GM21381 (cell line): ENCODE measurements at regions not wholly inside any gene's neighbourhood (a gene's known extent, or its start where the extent isn't known, plus 50 kb on each side); places are given as distances from the start of the nearest gene placed in this dataset.

ENCODE experiments used
- ATAC-seq: cut with Tn5 transposase; IDR thresholded peaks from one replicate; pipeline ENCODE4 v1.9.1; 2021; ENCODE audit warnings: mild to moderate bottlenecking, moderate library complexity; ENCODE audit not compliant: unreplicated experiment

DNA sequence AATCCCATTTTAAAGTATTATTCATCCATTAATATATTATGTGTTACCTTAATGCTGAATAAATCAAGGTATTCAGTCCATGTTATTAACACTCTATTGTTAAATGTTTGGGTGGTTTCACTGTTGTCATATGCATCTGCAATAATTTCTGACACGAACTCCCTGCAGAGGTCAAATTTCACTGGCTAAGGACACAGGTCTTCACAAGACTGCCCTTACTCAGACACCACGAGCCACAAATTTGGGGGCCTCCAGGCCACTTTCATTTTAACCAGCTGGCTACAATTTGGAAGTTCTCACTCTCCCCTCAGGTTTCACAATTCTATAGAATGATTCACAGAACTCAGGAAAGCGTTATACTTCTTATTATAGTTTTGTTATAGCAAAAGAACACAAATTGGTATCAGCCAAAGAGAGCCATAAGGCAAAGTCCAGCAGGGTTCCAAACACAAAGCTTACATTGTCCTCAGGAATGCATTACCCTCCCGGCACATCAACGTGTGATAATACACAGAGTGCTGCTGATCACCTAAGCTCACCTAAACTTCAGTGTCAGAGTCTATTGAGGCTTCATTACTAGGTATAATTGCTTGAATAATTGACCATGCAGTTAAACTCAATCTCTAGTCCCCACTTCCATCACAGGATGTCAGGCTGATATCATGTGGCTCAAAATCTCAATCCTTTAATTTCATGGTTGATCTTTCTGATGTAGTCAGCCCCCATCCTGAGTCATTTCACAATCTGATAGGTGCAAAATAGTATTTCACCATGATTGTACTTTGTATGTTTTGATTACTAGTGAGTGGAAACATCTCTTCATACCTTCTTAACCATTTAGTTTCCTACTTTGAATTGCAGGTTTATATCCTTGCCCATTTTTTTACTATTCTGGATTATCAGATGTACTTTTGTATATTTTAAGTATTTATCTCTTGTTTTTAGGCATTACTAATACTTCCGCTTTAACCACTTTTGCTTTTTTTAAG, 441.4 kb upstream of the AGTR1 start:
- no peak for ATAC-seq

DNA sequence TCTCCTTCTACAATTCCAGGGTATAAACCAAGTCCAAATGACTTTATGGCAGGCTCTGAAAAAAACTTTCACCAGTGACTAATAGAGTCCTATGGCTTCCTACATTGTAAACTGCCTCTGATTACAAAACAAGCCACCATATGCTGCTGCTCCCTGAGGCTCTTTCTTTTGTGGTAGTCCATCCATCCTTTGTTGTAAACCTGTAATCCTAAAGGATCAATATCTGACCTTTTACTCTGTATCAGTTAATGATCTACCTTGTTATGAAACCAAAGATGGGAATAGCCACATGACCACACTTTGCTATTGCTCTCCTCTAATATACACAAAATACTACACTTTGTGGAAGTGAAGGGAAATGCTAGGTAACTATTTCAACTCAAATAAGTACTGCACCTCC, 434.7 kb upstream of the AGTR1 start:
- no peak for ATAC-seq

DNA sequence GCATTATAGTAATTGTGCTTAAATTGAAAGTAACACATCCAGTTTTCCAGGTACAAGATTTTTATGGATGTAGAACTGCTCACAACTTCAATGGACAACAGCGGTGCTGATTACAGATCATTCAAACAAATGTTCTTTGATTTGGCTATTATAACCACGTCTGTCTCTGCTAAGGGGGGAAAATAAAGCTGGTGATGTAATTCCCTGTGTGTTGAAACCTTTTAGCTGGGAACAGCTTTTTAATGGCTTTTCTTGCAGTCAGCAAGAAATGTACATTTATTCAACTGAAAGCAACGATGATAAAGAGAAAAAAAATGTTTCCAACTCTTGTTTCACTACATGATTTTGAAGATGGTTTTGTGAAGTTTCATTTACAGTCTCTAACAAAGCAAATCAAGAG, 431.9 kb upstream of the AGTR1 start:
- ATAC-seq, result no peak

DNA sequence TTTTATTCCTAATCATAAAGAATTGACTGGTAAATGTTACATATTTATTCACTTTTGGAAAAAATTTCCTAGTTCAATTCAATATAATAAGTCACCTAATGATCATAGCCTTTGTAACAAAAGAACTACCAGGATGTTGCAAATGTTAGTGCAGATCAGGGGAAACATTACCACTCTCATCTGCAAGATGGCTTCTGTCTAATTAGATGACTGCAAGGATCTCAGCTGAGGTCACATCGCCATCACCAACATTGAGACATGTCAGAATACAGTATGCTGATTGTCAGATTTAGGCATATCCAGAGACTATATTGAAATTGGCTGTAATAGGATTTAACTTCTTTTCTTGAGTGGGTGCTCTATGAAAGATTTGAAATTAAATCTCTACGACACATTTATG, 431.4 kb upstream of the AGTR1 start:
- ATAC-seq, result no peak

DNA sequence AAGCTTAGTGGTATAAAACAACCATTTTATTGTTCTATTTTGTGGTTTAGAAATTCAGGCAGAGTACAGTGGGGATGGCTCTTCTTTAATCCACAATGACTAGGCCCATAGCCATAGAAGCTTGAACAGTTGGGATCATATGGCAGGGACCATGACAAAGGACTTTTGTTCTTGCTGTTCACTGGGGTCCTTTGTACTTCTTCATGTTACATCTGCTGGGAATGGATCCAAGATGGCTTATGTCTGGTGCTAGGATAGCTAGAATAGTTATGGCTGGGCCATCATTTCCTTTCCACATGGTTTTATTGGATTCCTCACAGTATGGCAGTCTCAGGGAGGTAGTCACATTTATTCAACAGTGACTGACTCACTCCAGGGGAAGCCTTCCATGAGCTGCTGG, 427.9 kb upstream of the AGTR1 start:
- ATAC-seq, result no peak

DNA sequence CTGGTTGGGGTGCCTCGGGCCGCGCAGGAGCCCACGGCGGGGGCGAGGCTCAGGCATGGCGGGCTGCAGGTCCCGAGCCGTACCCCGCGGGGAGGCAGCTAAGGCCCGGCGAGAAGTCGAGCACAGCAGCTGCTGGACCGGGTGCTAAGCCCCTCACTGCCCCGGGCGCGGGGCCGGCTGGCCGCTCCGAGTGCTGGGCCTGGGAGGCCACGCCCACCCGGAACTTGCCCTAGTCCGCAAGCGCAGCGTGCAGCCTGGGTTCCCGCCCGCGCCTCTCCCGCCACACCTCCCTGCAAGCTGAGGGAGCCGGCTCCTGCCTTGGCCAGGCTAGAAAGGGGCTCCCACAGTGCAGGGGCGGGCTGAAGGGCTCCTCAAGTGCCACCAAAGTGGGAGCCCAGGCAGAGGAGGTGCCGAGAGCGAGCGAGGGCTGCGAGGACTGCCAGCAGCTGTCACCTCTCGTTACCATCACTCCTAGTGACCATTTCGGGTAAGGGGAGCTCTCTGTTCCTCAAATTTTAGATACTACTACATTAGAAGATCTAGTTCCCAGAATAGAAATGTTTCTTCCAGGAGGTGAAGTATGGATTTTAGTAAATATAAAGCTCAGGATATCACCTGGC, 417.0 kb upstream of the AGTR1 start:
- ATAC-seq, result no peak

DNA sequence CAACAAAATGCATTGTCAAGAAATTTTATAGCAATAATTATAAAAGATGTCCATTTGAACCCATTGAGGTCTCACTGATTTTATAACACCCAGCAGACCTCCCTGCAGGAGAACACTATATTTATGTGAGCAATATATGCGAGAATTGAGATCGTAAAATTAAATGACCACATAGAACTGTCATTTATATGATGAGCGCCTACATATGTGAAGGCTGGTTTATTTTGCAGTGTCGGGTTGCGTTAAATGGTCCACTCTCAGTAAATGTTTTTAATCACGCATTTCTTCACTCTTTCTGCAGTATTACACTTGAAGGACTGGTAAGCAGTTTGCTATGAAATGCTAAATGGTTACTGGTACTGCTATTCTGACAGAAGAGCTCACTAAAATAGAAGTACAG, 408.5 kb upstream of the AGTR1 start:
- no peak for ATAC-seq

DNA sequence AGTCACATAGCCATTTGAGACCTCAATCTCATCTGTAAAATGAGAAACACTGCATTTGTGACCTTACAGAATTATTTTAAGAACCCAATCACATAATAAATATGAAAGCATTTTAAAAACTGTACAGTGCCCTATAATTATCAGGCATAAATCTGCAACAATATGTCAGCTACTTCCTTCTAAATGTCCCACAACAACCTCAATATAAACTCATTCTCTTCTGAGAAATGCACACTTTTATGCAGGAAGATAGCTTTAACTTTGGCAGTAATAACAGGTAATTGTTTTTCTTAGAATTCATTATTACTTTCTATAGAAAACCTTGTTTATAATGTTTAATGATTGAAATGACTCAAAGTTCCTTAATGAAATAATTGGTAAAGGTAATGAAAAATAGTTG, 400.7 kb upstream of the AGTR1 start:
- ATAC-seq, result no peak

DNA sequence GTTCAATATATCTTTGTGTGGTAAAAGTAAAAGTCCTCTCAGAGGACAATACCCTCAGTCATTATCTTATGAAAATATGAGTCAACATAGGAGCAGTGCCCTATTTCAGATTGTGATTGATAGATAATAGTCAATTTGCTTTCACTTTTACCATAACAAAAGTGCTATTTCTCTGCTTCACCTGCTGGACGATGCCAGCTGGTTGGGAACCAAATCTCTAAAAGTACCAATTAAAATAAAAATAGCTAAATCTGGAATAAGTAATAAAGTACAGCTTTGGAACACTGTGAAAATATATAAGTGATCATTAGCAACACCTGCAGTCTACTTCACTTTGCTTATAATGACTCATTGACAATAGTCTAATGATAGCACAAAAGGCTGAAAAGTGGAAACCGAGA, 390.3 kb upstream of the AGTR1 start:
- peak; percentile 69 for ATAC-seq

DNA sequence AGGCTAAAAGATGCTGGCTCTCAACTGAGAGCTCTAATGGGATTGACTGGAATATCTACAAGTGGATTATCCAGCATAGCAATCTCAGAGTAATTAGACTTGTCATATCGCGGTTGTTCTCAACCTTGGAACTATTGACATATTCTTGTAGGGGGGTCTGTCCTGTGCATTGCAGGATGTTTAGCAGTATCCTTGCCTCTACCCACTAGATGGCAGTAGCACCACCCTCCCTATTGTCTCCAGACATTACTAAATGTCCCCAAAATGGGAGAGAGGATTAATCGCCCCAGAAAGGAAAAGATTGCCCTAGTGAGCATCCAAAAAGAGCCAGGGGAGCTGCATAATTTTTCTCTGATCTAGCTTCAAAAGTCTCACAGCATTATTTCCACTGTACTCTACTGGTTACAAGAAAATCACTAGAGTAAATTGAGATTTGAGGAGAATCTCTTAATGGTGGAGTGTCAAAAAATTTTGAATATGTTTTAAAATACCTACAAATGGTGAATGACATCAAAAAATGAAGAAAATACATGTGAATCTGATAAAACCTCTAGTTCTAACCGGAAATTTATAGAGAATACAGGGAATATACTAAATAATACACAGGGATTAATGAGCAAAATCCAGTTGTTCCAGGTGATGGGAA, 388.2 kb upstream of the AGTR1 start:
- ATAC-seq, result peak; percentile 90

DNA sequence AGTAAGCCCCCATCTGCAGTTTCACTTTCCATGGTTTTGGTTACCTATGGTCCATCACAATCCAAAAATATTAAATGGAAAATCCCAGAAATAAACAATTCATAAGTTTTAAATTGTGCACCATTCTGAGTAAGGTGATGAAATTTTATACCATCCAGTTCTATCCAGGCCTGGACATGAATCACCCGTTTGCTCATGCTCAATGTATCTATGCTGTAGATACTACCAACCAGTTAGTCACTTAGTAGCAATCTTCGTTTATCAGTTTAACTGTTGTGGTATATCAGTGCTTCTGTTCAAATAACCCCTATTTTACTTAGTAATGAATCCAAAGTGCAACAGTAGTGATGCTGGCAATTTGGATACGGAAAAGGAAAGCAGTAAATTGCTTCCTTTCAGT, 381.9 kb upstream of the AGTR1 start:
- ATAC-seq, result no peak

DNA sequence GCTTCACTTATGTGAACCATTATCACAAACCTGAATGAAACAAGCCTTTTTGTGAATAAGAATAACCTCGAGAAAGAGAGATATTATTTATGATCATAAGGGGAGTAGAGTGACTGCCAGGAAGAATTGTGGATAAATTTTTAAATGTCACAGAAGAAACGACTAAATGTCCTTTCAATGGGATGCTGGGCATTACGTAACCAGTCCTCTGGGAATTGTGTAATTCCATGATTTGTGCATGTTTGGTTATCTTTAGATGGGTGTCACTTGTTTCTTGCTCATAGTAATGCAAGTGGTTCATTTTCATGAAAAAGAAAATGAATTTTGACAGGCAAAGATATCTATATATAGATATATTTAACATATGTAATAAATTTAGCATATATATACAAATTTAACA, 379.5 kb upstream of the AGTR1 start:
- no peak for ATAC-seq

DNA sequence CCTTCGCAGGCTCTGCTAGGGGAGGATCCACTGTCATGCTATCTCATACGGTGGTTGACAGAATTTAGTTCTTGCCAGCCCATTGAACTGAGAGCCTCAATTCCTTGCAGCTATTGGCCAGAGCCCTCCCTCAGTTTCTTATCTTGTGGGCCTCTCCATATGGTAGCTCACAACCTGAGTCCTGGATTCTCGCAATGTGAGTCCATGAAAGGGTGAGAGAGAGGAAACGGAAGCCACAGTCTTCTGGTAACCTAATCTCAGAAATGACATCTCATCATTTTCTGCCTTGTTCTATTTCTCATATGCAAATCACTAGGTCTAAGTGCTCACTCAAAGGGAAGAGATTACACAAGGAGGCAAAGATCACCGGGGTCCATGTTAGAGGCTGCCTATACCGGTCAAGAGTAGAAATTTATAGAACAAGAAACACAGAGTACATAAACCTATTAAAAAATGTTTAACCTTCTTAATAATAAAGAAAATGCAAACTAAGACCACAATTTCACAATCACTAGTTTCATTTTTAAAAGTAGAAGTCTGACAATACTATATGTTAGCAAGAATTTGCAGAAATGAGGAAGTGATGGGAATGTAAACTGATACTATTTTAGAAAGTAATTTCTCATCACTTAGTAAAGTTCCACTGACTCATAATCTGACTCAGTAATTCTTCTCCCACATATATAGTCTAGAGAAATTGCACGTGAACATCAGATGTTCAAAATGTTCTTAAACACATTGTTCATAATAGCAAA, 378.4 kb upstream of the AGTR1 start:
- peak; percentile 95 for ATAC-seq

DNA sequence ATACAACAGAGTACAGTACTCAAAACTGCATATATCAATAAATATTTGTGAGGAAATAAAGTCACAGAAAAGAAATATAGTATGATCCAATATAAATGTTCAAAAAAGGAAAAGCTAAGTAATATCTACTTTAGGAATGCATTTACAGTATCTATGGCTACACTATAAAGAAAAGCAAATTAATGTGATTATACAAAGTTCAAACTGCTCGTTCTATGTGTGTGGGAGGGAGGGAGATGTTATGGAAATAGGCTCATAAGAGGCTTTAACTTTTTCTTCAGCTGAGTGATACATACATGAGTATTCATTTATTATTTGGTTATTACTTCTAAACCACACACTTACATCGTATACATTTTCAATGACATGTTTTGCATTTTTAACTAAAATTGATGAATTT, 377.7 kb upstream of the AGTR1 start:
- ATAC-seq, result no peak

DNA sequence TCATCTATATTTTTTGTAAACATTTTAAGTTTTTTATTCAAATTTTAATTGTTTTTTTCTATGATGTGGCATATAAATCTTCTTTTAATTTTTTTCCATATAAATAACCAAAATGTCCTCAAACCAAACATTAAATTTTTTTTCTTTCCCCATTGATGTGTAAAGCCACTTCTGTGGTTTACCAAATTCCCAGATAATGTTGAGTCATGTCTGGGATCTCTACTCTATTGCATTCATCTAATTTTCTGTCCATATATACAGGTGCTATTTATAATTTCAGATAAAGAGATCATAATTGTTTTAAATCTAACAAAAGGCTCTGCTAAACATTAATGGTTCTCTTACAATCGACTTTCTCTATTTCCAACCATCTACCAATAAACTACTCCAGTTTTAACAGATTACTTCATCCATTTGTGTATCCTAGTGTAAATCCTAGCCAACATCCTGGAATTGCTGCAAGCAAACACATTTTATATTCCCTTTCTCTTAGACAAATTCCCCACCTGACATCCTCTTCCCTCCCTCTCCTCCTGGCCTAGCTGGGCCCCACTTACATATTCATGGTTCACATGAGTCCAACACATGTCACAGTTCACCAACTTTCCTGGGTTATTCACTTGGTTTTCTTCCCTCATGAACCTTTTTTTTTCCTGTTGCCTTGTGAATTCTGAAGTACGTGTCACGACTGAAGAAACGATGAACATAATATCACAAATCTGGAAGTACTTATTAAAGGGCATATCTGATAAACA, 368.0 kb upstream of the AGTR1 start:
- ATAC-seq, result no peak

DNA sequence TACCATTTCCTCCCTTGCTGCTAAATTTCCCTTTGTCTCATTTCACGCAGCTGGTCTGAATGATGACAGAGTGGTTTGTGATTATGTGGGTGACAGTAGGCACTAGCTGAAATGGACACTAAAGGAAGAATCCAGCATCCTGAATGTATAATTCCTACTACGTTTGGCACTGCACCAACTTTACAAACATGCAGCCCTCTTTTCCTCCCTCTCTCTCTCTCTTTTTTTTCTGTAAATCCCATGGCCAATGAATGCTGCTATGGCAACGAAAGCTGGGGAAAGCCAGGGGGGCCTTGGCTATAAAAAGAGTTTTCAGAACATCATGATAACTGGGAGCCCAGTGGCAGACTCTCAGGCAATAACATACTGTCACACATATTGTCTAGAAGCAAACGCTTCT, 367.2 kb upstream of the AGTR1 start:
- no peak for ATAC-seq

DNA sequence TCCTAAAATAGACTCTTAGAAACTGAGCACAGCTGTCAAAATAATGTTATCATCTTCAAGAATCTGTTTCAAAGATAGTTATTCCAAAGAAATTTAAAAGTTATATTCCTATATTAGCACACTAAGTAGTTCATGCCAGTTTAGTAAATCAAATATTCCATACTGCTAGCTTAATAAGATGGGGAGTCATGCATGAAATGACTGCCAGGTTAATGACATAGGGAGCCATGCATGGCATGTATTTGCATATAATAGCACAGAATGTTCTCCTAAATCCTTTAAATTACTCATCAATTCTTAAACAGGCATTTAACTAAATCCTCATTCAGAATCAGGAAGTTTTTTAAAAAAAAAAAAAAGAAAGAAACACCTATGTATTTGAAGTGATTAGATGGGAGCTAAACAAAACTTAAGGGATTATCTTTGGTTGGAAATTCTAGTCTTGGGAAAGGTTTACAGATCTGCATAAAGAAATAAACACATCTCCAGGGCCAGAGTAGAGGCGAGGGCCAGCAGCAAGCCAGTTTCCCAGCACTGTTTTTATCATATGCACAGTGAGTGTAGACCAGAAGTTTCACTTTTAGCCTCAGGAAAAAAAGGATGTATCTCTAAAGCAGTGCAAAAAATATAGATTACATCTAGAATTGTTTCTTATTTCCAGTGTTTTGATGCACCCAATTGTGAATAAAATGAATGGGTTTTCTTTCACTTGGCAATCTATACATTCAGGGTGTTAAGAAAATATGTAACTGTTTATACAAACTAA, 366.4 kb upstream of the AGTR1 start:
- ATAC-seq, result no peak

DNA sequence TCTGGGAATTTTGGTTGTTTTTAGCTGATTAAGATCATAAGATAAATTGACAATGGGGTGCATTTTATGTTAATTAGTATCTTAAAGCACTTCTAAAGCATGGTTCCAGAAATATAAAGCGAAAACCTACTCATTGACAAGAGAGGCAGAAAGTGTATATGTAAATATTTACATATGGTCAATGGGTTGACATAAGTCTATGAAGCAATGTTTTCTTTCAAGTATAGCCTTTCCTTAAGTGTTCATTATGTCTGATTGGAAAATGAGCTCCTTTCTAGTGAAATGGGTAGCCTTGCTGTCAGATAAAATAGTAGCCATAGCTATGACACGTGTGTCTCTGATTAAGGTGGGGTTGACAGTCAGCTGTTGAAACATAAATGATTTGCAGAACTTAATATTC, 365.2 kb upstream of the AGTR1 start:
- no peak for ATAC-seq

DNA sequence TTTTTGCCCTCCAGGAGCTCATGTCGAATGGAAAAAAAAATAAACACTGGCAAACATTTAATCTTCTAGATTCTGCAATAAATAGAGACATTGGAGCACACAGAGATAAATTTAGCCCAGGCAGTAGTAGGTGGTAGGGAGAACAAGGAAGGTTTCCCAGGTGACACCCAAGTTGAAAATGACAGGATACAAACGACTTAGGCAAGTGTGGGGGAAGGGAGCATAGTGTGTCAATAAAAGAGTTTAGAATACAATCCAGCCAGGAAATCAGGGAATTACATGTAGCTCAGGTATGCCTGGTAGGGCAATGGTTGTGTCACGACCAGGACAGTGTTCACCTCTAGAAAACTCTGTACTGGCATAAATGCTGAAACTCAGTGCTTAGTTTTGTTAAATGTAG, 364.6 kb upstream of the AGTR1 start:
- no peak for ATAC-seq

DNA sequence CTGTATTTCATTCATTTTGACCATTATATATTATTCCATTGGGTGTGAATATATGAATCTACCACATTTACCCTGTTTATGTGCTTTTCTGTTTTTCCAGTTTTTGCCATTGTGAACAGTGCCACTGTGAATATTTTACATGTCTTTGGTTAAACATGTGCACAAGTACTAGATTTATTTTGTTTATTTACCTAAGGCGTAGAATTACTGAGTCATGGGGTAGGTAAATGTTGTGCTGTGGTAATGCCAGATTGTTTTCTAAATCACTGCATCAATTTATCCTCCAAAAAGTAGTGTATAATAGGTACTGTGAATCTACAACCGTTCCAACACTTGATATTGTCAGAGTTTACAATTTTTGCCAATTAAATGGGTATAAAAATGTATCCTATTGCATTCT, 362.1 kb upstream of the AGTR1 start:
- no peak for ATAC-seq
